Islet of Langerhans (tissue), 1 donor: ENCODE measurements at regions not wholly inside any gene's neighbourhood (a gene's known extent, or its start where the extent isn't known, plus 50 kb on each side); places are given as distances from the start of the nearest gene placed in this dataset.
A peak's percentile ranks its signal among the peaks of the same experiment; 100 is the strongest.

Source experiments
- FAIRE-seq: peaks from one replicate; lab custom pipeline; 2011; peaks lifted over from hg19 to GRCh38; lab: Jason Lieb, UNC

DNA sequence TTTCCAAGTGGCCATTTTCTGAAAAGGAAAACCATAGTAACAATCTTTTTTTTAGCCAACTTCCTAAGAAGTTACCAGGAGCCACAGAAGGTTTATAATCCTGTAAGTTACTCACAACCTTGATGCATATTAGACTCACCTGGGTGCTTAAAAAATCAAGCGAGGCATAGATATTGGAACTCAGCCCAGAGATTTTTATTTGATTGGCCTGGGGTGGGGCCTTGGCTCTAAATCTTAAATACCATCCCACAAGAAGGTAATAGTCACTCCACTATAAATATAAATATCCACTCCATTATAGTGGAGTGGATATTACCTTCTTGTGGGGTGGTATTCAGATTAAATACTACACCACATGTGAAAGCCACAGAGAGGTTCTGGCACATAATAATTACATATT is 429.6 kb downstream of the RFC3 start:
- no peak for FAIRE-seq

DNA sequence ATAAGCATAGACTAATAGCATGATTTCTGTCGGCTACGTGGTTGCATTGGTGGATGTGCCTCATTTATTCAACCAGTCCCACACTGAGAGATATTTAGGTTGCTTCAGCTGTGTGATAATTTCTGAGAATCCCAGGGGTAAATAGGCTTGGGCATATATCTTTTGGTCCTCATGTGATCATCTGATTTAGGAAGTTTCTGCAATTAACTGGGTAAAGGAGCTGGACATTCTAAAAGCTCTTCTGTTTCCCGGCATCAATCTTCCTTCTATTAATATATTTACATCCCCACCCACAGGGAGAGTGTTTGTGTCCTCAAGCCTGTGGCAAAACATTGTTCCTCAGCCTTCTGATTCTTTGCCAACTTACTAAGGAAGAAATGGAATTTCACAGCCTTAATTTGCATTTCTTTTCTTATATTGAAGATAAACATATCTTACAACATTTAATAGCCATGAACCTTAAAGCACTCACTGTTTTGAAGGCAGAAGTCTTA is 431.6 kb downstream of the RFC3 start:
- no peak for FAIRE-seq

DNA sequence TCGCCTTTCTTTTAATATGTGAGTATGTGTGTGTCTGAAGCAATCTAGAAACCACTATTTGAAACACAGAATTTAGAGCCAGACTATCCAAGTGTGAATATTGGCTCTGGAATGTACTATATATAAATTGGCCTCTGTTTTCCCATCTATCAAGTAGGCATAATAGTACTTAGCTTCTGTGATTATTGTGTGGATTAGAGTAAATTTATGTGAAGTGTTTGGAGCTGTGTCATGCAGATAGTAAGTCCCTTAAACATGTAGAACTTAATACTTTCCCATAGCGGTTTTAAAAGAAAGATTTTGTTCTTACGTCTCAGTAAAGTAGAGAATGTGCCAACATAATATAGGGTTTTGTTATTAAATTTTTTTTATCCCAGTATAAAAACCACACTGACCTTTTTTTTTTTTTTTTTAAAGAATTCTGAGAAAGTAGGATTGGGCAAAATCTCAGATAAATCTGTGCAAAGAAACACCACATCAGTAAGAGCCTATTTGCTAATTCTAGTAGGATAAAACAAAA is 432.3 kb downstream of the RFC3 start:
- no peak for FAIRE-seq

DNA sequence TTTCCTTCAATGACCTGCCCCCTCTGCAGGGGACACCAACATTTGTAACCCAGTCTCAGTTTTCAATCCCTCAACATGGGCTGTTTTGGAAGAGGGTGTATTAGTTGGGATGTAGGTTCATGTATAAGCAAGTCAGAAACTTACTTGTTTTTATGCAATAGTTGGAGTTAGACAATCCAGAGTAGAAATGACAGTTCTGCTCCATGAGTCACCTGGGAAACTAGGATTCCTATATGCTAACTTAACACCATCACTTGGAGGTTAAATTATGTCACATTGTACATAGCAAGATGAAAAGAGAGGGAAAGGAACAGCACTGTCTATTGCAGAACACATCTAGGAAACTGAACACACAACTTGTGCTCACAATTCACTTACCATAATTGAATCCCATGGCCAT is 436.4 kb downstream of the RFC3 start:
- FAIRE-seq = no peak

DNA sequence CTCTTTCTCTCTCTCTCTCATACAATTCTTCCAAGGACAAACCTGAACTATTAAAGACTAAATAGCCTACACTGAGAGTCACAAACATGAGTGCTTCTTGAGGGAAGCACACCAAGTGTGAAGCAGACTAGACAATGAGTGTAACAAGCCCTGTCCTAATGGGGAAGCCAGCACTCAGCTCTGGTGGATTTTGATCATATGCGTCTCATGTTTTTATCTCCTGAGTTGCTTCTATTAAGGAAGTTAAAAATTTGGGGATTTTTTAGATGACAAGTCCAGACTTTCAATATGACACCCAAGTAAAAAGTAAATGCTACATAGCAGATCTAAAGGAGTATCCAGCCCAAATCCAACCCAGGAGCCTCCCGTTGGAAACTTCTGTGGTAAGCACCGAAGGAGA is 437.8 kb downstream of the RFC3 start:
- no peak for FAIRE-seq

DNA sequence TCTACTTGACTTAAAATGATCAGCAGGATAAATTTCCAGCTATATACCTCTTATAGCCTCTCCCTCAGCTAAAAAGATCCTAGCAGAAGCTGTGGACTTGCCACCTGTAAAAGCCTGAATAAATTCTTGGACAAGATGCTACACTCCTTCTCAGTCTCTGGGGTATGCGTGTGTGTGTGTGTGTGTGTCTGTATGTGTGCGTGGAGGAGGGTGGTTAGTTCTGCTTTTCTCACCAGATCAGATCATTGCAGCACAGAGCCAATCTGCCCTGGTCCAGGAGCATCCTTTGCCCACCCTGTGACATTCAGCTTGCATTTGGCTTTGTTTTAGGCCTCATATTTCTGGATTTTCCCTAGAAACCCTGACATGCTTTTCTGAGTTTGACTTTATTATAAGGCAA is 438.3 kb downstream of the RFC3 start:
- no peak for FAIRE-seq

DNA sequence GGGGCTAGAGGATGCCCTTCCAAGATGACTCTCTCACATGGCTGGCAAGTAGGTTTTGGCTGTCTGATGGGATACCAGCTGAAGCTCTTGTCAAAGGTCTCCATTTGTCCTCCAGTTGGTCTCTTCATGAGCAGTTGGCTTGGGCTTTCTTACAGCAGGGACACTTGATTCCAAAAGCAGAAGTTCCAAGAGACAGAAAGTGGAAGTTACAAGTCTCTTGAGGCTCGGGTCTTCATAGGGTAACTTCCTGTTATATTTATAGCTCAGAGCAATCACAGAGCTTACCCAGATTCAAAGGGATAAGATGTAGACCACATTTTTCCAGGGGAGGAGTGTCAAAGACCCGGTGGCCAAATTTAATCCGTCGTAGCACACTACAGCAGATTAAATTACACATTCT is 440.0 kb downstream of the RFC3 start:
- no peak for FAIRE-seq

DNA sequence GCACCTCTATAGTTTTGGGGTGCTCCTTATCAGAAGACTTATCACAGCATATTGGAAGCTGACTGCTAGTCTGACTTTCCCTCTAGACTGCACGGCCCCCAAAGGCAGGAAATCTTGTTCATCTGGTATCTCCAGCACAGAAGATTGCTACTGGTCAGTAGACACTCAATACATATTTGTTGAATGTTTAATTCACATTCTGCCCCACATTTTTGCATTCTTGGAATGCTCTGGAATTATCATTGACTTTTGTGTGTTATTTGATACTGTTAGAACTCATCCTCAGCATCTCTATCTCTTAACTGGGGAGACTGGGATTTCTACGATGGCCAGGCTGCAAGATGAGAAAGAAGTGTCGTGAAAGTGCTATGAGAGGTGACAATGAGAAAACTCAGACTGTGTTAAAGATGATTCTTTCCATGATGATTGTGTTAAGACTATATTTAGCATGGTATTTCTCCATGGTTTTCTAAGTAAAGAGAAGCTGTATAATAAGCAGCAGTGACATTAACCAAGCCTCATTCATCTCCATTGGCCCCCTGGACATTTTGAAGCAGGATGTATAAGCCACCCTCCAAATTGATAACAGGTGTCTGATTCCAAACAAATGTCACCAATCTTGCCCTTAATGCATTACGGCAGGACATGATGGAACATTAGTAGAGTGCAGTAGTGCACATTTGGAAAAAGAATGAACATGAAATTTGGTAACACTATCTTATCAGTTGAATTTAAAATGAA is 440.9 kb downstream of the RFC3 start:
- FAIRE-seq = peak; percentile 21

DNA sequence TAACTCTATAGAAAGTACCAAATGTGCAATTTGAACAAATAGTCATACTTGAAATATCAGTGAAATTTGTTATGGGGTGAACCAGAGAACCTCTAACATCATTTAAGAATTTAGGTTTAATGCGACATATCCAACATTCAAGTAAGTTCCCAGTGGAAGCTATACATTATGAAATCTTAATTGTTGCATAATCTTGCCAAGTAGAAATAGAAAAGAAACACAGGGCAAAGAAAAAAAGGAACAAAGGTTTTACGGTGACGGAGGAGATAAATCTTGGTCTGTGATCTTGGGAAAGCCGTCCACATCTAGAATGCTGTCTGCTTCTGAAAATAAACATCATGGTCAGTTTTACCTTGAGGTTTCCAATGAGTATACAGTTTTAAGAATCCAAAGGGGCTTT is 445.7 kb downstream of the RFC3 start:
- FAIRE-seq = no peak

DNA sequence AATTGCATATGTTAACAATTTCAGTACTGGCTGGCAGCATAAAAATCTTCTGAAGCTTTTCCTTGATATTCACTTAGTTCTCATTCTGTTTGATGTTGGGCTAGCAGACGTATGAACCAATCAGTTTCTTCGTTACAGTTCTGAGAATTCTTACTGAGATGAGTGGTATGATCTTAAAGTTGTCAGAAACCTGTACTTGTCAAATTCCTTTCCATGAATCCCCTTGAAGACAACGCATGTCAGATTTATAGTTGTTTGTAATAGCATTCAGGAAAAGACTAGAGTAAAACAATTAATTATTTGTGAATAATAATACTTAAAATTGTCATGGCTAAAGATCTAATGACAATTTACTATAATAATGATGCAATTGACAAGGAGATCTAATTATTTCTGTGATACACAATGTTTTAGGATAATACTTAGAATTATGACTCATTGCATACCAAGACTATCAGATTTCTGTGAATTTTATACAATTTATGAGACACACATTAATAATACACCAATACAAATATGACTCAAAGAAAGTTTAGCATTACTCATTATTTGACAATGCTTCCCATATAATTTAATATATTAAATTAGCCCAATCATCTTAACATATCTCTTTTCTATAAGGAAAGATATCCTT is 447.2 kb downstream of the RFC3 start:
- FAIRE-seq = peak; percentile 86

DNA sequence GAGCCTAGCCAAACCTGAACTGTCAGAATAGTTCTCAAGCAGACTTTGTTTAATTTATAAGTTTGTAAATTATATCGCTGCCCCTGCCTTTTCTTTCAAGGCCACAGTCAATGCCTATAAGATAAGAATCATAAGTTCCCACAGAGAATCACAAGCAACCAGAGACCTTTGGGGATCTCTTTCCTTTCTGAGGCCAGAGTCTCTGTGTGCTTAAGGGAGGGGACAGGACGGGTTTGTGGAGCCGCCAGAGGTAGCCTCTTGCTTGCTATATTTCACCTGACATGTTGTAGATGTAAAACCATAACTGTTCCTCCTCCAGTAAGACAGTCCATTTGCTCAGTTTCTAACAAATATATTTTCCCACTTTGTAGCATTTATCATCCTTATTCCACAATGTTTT is 458.8 kb downstream of the RFC3 start:
- no peak for FAIRE-seq

DNA sequence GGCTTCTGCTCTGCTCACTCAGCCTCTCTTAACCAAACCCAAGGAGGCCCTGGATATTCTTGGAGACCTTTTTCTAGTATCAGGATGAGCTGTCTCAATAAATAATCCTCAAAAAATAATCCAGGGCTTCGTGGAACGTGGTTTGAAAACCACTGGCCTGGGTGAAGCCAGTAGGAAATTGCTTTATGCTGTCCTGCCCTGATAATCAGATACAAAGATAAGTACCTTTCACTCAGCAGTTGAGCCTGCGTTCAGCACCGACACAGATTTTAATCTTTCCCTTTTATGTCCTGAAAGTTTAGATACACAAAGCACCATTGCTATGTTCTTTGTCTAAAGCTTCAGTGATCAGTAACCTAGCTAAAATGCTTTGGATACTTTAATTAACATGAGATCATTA is 460.0 kb downstream of the RFC3 start:
- FAIRE-seq = peak; percentile 33

DNA sequence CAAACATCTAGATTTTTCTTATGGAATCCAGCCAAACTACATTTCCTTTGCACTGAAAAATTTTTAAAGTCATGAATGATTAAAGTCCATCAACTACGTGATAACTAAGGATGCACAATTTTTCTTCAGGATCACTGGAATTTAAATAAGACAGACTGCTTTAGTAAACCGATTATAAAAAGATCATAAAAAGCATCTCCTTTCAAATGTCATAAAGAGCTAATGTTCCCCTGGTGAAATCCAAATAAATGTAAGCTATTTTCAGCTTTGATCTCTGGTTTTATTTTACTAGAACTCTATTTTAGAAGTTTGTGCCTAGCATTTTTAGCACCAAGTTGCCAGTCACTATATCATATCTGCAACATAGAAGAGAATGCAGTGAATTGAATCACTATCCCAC is 460.8 kb downstream of the RFC3 start:
- peak; percentile 83 for FAIRE-seq

DNA sequence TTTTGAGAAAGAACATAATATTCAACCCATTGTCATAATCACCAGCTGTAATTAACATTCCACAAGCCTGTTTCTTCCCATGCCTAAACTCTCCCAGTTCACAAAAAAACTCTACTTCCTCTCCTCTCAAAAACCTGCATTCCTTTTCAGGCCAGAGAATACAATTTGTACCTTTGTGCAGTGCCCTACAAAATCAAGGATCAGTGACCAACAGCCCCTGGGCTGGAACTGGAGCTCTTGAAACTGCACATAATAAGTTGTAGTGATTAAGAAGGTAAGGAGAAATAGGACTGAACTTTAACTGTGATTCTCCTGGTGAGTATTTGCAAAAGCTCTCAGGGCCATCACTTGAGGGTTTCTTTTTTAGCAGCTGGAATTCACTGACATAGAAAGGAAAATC is 472.7 kb downstream of the RFC3 start:
- FAIRE-seq = no peak

DNA sequence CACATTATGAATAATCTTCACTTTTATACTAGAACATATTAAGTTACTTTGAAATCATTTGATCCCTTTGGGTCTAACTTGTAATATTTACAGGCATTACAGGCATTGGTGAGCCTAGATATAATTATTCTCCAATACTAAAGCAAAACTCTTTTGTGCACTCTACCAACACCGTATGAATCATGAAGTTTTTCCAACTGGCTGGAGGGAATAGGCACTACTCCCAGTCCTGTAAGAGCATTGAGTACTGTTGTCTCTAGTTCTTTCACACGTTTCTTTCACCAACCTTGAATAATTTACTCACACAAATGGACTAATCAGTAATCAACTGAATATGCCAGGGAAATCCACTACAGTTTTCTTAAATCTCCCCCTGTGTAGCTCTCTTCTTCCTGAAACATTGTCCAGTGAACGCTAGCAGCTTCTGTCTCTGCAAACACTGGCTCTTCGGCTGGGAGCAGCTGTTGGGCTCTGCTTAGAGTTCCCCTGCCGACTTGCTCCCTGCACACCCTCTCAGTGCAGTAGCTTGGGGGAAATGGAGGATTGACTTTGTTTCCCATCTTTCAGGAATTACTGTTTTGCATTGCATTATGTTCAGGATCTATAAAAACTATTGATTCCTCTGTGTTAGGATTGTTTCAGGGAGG is 476.7 kb downstream of the RFC3 start:
- FAIRE-seq = peak; percentile 96

DNA sequence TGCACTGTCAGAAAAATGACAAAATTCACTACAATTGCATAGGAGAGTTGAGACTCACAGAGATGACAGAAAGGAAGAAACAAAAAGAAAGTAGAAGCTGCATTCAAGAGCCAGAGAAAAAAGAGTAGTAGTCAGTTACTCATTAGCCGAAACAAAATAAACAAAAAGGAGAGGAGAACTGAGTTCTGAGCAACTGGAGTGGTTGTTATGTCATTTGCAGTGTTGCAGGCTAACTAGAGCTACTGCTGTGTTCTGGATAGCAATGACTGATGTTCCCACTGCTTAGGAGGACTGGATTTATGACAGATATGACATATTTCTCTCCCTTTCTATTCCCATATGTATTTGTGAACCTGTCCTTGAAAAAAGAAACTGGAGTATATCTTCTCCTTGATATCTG is 482.6 kb downstream of the RFC3 start:
- FAIRE-seq = peak; percentile 91

DNA sequence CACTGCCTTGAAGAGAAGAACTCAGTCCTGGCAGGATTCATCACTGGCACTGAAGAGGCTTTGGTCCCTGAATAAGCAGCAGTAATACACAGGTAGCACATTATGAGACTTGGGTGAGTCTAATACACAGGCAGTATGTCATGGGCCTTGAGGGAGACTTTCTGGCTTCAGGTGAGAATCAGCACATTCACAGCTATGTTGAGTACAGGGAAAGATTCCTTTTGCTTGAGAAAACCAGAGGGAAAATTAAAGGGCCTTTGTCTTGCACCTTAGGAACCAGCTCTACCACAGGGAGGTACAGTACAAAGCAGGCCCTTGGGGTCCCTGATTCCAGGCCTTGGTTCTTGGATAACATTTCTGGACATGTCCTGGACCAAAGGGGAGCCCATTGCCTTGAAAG is 484.6 kb downstream of the RFC3 start:
- FAIRE-seq = no peak

DNA sequence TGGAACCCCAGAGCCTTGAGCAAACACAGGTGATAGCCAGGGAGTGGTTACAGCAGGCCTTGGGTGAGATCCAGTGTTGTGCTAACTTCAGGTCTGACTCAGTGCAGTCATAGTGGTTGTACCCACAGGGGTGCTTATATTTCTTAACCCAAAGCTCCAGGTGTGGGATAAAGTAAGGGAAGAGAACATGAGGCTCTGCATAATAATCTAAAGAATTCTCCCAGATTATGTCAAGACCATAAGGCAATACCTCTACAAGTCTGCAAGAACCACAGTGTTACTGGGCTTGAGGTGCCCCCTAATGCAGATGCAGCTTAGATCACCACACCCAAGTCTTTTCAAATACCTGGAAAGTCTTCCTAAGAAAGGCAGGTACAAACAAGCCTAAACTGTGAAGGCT is 485.4 kb downstream of the RFC3 start:
- no peak for FAIRE-seq

DNA sequence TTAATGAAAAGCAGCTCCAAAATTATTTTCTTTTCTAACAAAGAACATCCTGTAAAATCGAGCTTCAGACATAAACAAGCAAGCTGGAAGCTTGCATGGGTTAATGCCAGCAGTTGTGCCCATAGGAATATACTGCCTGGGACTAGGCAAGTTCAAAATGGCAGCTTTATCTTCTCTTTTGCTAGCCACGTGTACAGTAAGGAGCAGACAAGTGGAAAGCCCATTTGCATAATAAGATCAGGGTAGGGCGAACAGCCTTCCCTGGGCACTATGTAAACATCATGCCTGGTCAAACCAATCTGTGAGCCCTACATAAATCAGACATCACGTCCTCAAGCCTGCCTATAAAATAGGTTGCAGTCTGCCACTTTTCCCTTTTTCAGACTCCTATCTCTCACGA is 489.7 kb downstream of the RFC3 start:
- no peak for FAIRE-seq

DNA sequence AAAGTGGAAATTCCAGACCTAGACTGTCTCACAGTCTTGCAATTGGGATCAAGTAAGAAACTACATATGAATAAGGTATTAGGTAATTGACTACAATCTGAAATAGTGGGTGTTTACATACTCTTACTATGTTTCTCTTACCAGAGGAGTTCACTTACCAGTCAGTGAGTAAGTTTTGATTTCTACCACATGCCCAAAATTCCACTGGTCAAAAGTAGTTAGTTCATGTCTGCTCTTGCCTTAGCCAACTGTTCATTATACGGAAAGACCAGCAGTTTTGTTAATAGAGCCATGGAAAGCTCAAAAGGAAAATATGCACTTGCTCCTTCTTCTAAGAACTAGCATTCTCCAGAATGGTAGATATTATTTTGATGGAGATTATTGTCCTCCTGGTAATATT is 490.8 kb downstream of the RFC3 start:
- FAIRE-seq = no peak

DNA sequence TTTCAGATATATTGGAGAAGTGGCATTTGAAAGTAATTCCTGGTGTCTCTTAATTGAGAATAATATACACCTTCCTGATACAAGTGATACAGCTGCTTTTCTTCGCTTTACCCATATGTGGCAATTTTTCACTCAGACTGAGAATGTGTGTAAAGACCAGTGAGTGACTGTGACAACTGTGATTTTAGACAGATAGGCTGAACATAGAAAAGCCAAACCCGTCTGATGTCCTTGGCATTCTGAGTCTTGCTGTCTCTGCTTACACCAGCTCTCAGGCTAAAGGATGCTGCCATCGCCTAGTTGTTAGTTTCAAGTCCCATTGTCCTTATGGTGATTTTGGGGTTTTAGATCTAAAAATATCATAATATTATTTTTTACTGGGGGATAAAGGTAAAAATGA is 492.6 kb downstream of the RFC3 start:
- no peak for FAIRE-seq

DNA sequence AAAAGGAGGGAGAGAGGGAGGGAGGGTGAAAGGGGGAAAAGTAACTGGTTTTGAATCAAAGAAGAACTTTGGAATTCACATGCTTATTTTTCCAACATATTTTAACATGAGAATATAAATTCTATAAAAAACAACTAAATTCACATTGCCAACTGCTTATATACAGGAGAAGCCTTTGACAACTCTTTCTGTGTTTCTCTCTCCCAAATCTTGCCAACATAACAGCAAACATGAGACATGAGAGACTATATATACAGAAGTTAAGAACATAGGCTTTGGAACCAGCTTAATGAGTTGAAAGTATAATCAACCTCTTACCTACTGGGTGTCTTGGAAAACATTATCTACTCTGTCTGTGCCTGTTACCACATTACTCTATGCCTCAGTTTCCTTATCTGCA is 493.3 kb downstream of the RFC3 start:
- no peak for FAIRE-seq

DNA sequence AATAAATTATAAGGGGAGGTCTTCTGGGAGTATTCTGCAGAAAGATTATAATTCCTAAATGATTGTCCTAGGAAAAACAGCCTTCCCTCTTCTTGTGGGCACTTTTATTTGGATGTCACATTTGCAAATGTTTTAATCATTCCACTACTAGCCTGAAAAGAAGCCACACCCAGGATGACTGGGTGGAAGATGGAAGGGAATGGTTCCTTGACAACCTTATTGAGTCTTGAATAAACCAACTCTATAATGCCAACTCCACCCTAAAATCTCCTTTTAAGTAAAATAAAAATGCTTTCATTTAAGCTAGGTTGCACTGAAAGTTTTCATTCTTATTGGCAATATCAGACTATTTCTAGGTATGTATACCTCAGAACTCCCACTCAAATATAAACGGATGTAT is 494.6 kb downstream of the RFC3 start:
- FAIRE-seq = no peak
